ENCODE measurements at regions not wholly inside any gene's neighbourhood (a gene's known extent, or its start where the extent isn't known, plus 50 kb on each side); places are given as distances from the start of the nearest gene placed in this dataset.

GRCh38 chr12:27180906-27181505, 63.1 kb upstream of the STK38L start:
- DNase-seq = no peak

- no peak for DNase-seq
Measured at GRCh38 chr12:27183342-27183741, 60.7 kb upstream of the STK38L start.

GRCh38 chr12:27185234-27186021, 58.7 kb upstream of the STK38L start:
- DNase-seq = no peak

GRCh38 chr12:27186022-27186839, 57.9 kb upstream of the STK38L start:
- DNase-seq = no peak

GRCh38 chr12:27187697-27188096, 56.4 kb upstream of the STK38L start:
- no peak for DNase-seq

GRCh38 chr12:27190761-27191160, 53.3 kb upstream of the STK38L start:
- no peak for DNase-seq

- DNase-seq = no peak
Measured at GRCh38 chr12:27191531-27191930, 52.6 kb upstream of the STK38L start.

- DNase-seq = no peak
Measured at GRCh38 chr12:27192118-27192802, 51.8 kb upstream of the STK38L start.

GRCh38 chr12:27193106-27193505, 51.0 kb upstream of the STK38L start:
- no peak for DNase-seq

- no peak for DNase-seq
Measured at GRCh38 chr12:27193854-27194544, 50.1 kb upstream of the STK38L start.
